ENCODE measurements at regions not wholly inside any gene's neighbourhood (a gene's known extent, or its start where the extent isn't known, plus 50 kb on each side); places are given as distances from the start of the nearest gene placed in this dataset.

GRCh38 chr16:17696616-17697015 lies 225.9 kb upstream of the XYLT1 start:
- H3K27me3 Mint-ChIP-seq: peaks cover 9% of the 10 kb centered on the region
- no peak overlapping the region for H3K4me3 Mint-ChIP-seq
- H3K27ac Mint-ChIP-seq: no peak overlapping the region
- H3K4me1 Mint-ChIP-seq (ENCODE audit: low read depth): no peaks in the 10 kb centered on the region
- intact Hi-C loops (cut with micrococcal nuclease): no loop called here
- H3K9me3 Mint-ChIP-seq: peaks cover 2% of the 10 kb centered on the region
- POLR2A ChIA-PET: interaction anchor here (0.8 kb wide), 1 partner anchor 42 kb away, joined by 3 read pairs; no protein-coding TSS in a partner anchor
- CTCF ChIA-PET: no interaction called here
- H3K36me3 Mint-ChIP-seq: no peaks in the 10 kb centered on the region
- DNase-seq: no peak

- DNase-seq: no peak
- intact Hi-C loops (cut with micrococcal nuclease): no loop called here
- Mint-ChIP-seq H3K9me3 (peaks cover 2% of the 10 kb centered on the region), H3K27me3 (peaks cover 5% of the 10 kb centered on the region), H3K27ac (no peak overlapping the region), H3K4me3 (no peak overlapping the region), H3K4me1 (ENCODE audit: low read depth) (no peaks in the 10 kb centered on the region), H3K36me3 (no peaks in the 10 kb centered on the region)
- ChIA-PET CTCF (no interaction called here), POLR2A (no interaction called here)
Observed at GRCh38 chr16:17692484-17692883, 221.7 kb upstream of the XYLT1 start.

- Mint-ChIP-seq H3K36me3 (no peaks in the 10 kb centered on the region), H3K9me3 (no peaks in the 10 kb centered on the region), H3K4me1 (ENCODE audit: low read depth) (no peaks in the 10 kb centered on the region), H3K27ac (no peak overlapping the region), H3K27me3 (peaks cover 5% of the 10 kb centered on the region), H3K4me3 (no peak overlapping the region)
- DNase-seq: no peak
- ChIA-PET POLR2A (no interaction called here), CTCF (no interaction called here)
- intact Hi-C loops (cut with micrococcal nuclease): no loop called here
Observed at GRCh38 chr16:17691899-17692176, 221.1 kb upstream of the XYLT1 start.

GRCh38 chr16:17691106-17691898 lies 220.5 kb upstream of the XYLT1 start:
- Mint-ChIP-seq H3K4me1 (ENCODE audit: low read depth) (no peaks in the 10 kb centered on the region), H3K4me3 (no peak overlapping the region), H3K27ac (no peak overlapping the region), H3K36me3 (no peaks in the 10 kb centered on the region), H3K9me3 (no peaks in the 10 kb centered on the region), H3K27me3 (peaks cover 6% of the 10 kb centered on the region)
- CTCF ChIA-PET: no interaction called here
- intact Hi-C loops (cut with micrococcal nuclease): no loop called here
- no peak for DNase-seq
- POLR2A ChIA-PET: no interaction called here

DNA sequence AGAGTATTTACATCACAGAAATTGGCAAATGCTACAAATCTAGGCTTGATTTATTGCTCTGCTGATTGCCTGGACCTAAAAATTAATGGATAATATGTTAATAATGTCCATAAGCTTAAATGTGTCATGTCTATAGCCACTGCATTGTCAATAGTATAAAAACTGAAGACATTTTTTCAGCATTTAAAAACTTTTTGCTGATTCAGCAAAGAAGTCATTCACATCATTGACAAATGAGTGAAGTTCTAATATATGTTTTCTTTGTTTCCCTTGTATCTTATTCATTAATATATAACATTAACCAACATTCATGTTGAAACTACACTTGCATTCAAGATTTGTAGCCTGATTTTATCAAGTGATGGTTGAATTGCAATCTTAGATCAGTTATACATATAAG lies 214.7 kb upstream of the XYLT1 start:
- Mint-ChIP-seq H3K4me3 (no peak overlapping the region), H3K27me3 (peaks cover 6% of the 10 kb centered on the region), H3K36me3 (no peaks in the 10 kb centered on the region), H3K4me1 (ENCODE audit: low read depth) (no peaks in the 10 kb centered on the region), H3K27ac (no peak overlapping the region), H3K9me3 (peaks cover 3% of the 10 kb centered on the region)
- no peak for DNase-seq
- POLR2A ChIA-PET: no interaction called here
- intact Hi-C loops (cut with micrococcal nuclease): no loop called here
- CTCF ChIA-PET: no interaction called here

DNA sequence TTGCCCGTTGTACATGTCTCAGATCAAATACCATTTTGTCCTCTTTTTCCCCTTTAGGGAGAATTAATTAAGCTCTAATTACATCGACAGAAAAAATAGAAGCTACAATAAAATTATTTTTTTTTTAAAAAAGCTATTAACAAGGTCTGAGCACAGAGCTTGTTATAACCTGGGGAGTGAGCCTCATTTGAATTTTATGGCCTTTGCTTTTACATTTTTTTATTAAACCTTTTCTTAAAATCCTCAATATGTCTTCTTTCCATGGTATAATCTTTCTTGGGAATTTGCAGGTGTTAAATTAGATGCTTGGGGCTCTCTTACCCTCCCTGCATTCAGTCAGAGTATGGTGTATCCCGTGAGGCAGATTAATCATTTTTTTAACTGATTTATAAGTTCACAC lies 212.5 kb upstream of the XYLT1 start:
- CTCF ChIA-PET: no interaction called here
- H3K27ac Mint-ChIP-seq: no peak overlapping the region
- POLR2A ChIA-PET: no interaction called here
- H3K27me3 Mint-ChIP-seq: peaks cover 5% of the 10 kb centered on the region
- H3K36me3 Mint-ChIP-seq: no peaks in the 10 kb centered on the region
- H3K9me3 Mint-ChIP-seq: peaks cover 10% of the 10 kb centered on the region
- intact Hi-C loops (cut with micrococcal nuclease): no loop called here
- H3K4me3 Mint-ChIP-seq: no peak overlapping the region
- DNase-seq: no peak
- no peaks in the 10 kb centered on the region for H3K4me1 Mint-ChIP-seq (ENCODE audit: low read depth)

GRCh38 chr16:17676171-17676570 lies 205.4 kb upstream of the XYLT1 start:
- intact Hi-C loops (cut with micrococcal nuclease): no loop called here
- no peaks in the 10 kb centered on the region for H3K36me3 Mint-ChIP-seq
- POLR2A ChIA-PET: no interaction called here

DNA sequence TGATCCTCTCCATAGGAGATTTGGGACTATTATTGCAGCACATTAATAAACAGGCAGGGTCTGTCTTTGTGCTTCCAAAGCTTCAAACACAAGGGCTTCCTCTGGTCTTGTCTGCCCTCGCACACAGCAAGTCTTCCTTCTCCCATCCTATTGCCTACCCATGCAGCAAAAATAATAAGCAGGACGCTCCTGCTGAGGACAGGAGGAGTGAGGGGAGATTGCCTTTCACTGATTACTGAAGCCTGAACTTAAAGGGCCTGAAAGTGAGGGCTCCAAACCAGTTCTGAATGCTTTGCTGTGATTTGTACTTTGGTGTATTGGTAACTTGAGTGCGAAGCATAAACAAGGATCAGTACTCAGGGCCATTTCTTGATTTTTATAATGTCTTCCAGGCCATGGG lies 197.6 kb upstream of the XYLT1 start:
- Mint-ChIP-seq H3K36me3 (no peaks in the 10 kb centered on the region), H3K9me3 (no peaks in the 10 kb centered on the region), H3K27me3 (no peaks in the 10 kb centered on the region), H3K27ac (no peak overlapping the region), H3K4me1 (ENCODE audit: low read depth) (no peaks in the 10 kb centered on the region), H3K4me3 (no peak overlapping the region)
- POLR2A ChIA-PET: no interaction called here
- intact Hi-C loops (cut with micrococcal nuclease): no loop called here
- CTCF ChIA-PET: no interaction called here
- DNase-seq: no peak

More at GRCh38 chr16:17676171-17676570, 205.4 kb upstream of the XYLT1 start:
- H3K4me1 Mint-ChIP-seq (ENCODE audit: low read depth): no peaks in the 10 kb centered on the region
- DNase-seq: no peak
- no peak overlapping the region for H3K4me3 Mint-ChIP-seq
- CTCF ChIA-PET: no interaction called here
- H3K27ac Mint-ChIP-seq: no peak overlapping the region
- peaks cover 1% of the 10 kb centered on the region for H3K27me3 Mint-ChIP-seq
- peaks cover 10% of the 10 kb centered on the region for H3K9me3 Mint-ChIP-seq

GRCh38 chr16:17666293-17666692 lies 195.5 kb upstream of the XYLT1 start:
- Mint-ChIP-seq H3K4me3 (no peak overlapping the region), H3K36me3 (no peaks in the 10 kb centered on the region)
- POLR2A ChIA-PET: no interaction called here

GRCh38 chr16:17658881-17659280 lies 188.1 kb upstream of the XYLT1 start:
- Mint-ChIP-seq H3K27ac (no peak overlapping the region), H3K27me3 (peaks cover 12% of the 10 kb centered on the region), H3K9me3 (no peaks in the 10 kb centered on the region), H3K36me3 (no peaks in the 10 kb centered on the region), H3K4me3 (no peak overlapping the region), H3K4me1 (ENCODE audit: low read depth) (no peaks in the 10 kb centered on the region)
- DNase-seq: no peak
- CTCF ChIA-PET: no interaction called here
- POLR2A ChIA-PET: no interaction called here
- intact Hi-C loops (cut with micrococcal nuclease): no loop called here

More at GRCh38 chr16:17666293-17666692, 195.5 kb upstream of the XYLT1 start:
- no peak for DNase-seq
- Mint-ChIP-seq H3K27ac (no peak overlapping the region), H3K27me3 (peaks cover 3% of the 10 kb centered on the region), H3K9me3 (no peaks in the 10 kb centered on the region), H3K4me1 (ENCODE audit: low read depth) (no peaks in the 10 kb centered on the region)
- intact Hi-C loops (cut with micrococcal nuclease): no loop called here
- CTCF ChIA-PET: no interaction called here

GRCh38 chr16:17657045-17657444 lies 186.3 kb upstream of the XYLT1 start:
- Mint-ChIP-seq H3K27me3 (peaks cover 17% of the 10 kb centered on the region), H3K4me3 (no peak overlapping the region)
- no peak for DNase-seq

GRCh38 chr16:17654571-17654970 lies 183.8 kb upstream of the XYLT1 start:
- no peaks in the 10 kb centered on the region for H3K9me3 Mint-ChIP-seq
- intact Hi-C loops (cut with micrococcal nuclease): no loop called here
- H3K27ac Mint-ChIP-seq: no peak overlapping the region
- H3K36me3 Mint-ChIP-seq: no peaks in the 10 kb centered on the region
- DNase-seq: no peak
- CTCF ChIA-PET: no interaction called here
- H3K4me3 Mint-ChIP-seq: no peak overlapping the region
- no peaks in the 10 kb centered on the region for H3K4me1 Mint-ChIP-seq (ENCODE audit: low read depth)
- H3K27me3 Mint-ChIP-seq: peaks cover 14% of the 10 kb centered on the region
- POLR2A ChIA-PET: interaction anchor here (0.6 kb wide), 1 partner anchor 43 kb away, joined by 3 read pairs; no protein-coding TSS in a partner anchor

More at GRCh38 chr16:17657045-17657444, 186.3 kb upstream of the XYLT1 start:
- CTCF ChIA-PET: no interaction called here
- H3K27ac Mint-ChIP-seq: no peak overlapping the region
- H3K9me3 Mint-ChIP-seq: no peaks in the 10 kb centered on the region
- no peaks in the 10 kb centered on the region for H3K36me3 Mint-ChIP-seq
- intact Hi-C loops (cut with micrococcal nuclease): no loop called here
- no peaks in the 10 kb centered on the region for H3K4me1 Mint-ChIP-seq (ENCODE audit: low read depth)
- POLR2A ChIA-PET: no interaction called here

DNA sequence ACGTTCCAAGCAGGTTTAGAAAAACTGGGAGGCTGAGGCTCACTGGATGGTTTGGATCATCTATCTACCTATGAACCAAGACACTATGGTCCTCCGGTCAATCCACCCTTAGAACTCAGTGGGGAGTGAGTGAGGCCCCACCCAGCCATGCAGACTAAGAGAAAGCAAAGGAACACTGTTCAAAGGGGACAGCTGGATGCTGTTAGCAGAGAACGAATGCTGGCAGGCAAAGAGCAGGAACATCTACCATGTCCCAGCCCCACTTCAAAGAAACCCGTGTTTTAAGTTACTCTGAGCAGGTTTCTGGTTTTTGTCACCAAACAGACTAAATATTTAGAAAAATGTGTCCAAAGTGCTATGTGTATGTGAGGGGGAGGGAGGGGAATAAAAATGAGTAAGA lies 183.4 kb upstream of the XYLT1 start:
- peaks cover 12% of the 10 kb centered on the region for H3K27me3 Mint-ChIP-seq
- no peaks in the 10 kb centered on the region for H3K36me3 Mint-ChIP-seq
- no peak for DNase-seq
- ChIA-PET POLR2A (interaction anchor here (0.6 kb wide), 1 partner anchor 43 kb away, joined by 3 read pairs; no protein-coding TSS in a partner anchor), CTCF (no interaction called here)
- intact Hi-C loops (cut with micrococcal nuclease): no loop called here
- no peaks in the 10 kb centered on the region for H3K9me3 Mint-ChIP-seq
- no peaks in the 10 kb centered on the region for H3K4me1 Mint-ChIP-seq (ENCODE audit: low read depth)
- H3K4me3 Mint-ChIP-seq: no peak overlapping the region
- no peak overlapping the region for H3K27ac Mint-ChIP-seq
